ENCODE measurements at regions not wholly inside any gene's neighbourhood (a gene's known extent, or its start where the extent isn't known, plus 50 kb on each side); places are given as distances from the start of the nearest gene placed in this dataset.

DNA sequence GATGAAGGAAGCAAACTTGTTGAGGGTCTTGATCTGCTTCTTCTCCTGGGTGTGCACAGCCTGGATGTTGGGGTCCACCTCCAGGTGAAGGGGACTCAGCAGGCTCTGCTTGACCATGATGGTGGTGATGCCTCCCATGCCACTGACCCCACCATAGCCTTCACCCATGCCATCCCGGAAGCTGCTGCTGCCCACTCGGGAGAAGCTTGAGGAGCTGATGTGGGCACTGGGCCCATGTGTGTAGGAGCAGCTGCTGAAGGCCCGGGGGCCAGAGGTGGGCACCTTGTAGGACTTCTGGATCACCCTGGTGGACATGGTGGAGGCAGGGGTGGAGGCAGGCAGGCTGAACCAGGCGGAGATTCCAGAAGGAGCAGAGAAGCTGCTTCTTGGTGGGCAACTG, 432.7 kb upstream of the DIPK2B start:
- ChIA-PET POLR2A (interaction anchor here (0.6 kb wide), 1 partner anchor 62 kb away, joined by 5 read pairs; no protein-coding TSS in a partner anchor), CTCF (no interaction called here)
- BruUV-seq (replicated peaks) = no TSS peak

DNA sequence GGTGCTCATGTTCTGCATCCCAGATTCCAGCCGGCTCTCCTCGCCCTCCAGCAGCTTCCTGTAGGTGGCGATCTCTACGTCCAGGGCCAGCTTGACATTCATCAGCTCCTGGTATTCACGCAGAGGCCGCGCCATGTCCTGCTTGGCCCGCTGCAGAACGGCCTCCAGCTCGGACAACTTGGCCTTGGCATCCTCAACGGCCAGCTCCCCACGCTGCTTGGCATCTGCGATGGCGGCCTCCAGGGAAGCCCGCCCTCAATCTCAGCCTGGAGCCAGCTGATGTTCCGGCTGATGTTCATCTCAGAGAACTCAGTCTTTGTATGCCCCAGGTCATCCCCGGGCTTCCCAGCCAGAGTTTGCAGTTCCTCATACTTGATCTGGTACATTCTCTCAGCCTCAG, 431.8 kb upstream of the DIPK2B start:
- Histone ChIP-seq H3K36me3 (ENCODE audit: control insufficient read depth, insufficient read depth, low read length) (no peaks in the 10 kb centered on the region), H3K4me3 (ENCODE audit: low read depth in 2 of 2, low read length in 2 of 2) (no peak overlapping the region), H3K4me1 (ENCODE audit: control insufficient read depth, insufficient read depth, low read length) (no peaks in the 10 kb centered on the region), H3K27me3 (ENCODE audit: control insufficient read depth, insufficient read depth, low read length) (no peaks in the 10 kb centered on the region), H3K27ac (ENCODE audit: low read length) (no peak overlapping the region), H3K9me3 (ENCODE audit: control insufficient read depth, insufficient read depth, low read depth, low read length) (no peaks in the 10 kb centered on the region)
- TF ChIP-seq TCF7L2 (IDR thresholded peaks at IDR 0.05; ENCODE audit: low read depth, low read length) (no peak), POLR2AphosphoS5 (IDR thresholded peaks at IDR 0.05; ENCODE audit: low read depth, low read length) (no peak)
- TF ChIP-seq, protein P1, sequence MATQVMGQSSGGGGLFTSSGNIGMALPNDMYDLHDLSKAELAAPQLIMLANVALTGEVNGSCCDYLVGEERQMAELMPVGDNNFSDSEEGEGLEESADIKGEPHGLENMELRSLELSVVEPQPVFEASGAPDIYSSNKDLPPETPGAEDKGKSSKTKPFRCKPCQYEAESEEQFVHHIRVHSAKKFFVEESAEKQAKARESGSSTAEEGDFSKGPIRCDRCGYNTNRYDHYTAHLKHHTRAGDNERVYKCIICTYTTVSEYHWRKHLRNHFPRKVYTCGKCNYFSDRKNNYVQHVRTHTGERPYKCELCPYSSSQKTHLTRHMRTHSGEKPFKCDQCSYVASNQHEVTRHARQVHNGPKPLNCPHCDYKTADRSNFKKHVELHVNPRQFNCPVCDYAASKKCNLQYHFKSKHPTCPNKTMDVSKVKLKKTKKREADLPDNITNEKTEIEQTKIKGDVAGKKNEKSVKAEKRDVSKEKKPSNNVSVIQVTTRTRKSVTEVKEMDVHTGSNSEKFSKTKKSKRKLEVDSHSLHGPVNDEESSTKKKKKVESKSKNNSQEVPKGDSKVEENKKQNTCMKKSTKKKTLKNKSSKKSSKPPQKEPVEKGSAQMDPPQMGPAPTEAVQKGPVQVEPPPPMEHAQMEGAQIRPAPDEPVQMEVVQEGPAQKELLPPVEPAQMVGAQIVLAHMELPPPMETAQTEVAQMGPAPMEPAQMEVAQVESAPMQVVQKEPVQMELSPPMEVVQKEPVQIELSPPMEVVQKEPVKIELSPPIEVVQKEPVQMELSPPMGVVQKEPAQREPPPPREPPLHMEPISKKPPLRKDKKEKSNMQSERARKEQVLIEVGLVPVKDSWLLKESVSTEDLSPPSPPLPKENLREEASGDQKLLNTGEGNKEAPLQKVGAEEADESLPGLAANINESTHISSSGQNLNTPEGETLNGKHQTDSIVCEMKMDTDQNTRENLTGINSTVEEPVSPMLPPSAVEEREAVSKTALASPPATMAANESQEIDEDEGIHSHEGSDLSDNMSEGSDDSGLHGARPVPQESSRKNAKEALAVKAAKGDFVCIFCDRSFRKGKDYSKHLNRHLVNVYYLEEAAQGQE (IDR thresholded peaks at IDR 0.05; ENCODE audit: insufficient read depth in 1 of 2, low read depth in 2 of 2, low read length in 1 of 2) = no peak
- TF ChIP-seq, protein P2, sequence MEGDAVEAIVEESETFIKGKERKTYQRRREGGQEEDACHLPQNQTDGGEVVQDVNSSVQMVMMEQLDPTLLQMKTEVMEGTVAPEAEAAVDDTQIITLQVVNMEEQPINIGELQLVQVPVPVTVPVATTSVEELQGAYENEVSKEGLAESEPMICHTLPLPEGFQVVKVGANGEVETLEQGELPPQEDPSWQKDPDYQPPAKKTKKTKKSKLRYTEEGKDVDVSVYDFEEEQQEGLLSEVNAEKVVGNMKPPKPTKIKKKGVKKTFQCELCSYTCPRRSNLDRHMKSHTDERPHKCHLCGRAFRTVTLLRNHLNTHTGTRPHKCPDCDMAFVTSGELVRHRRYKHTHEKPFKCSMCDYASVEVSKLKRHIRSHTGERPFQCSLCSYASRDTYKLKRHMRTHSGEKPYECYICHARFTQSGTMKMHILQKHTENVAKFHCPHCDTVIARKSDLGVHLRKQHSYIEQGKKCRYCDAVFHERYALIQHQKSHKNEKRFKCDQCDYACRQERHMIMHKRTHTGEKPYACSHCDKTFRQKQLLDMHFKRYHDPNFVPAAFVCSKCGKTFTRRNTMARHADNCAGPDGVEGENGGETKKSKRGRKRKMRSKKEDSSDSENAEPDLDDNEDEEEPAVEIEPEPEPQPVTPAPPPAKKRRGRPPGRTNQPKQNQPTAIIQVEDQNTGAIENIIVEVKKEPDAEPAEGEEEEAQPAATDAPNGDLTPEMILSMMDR (IDR thresholded peaks at IDR 0.05) = peak; percentile 17; the same call in 1 of the 2 replicates
- ChIA-PET CTCF (no interaction called here), POLR2A (no interaction called here)
- no TSS peak for BruUV-seq (replicated peaks)
- in situ Hi-C loops (cut with HindIII; ENCODE audit: low pct_unique_long_range_greater_than_20kb, low sequenced_read_pairs) (no loop called here), intact Hi-C loops (cut with micrococcal nuclease; ENCODE audit: unreplicated experiment) (no loop called here)
- ATAC-seq = no peak
- no peak for DNase-seq (ENCODE audit: low read depth, low spot score)

More for the DNA sequence above, 432.7 kb upstream of the DIPK2B start:
- Histone ChIP-seq H3K27me3 (ENCODE audit: control insufficient read depth, insufficient read depth, low read length) (no peaks in the 10 kb centered on the region), H3K4me1 (ENCODE audit: control insufficient read depth, insufficient read depth, low read length) (no peaks in the 10 kb centered on the region), H3K36me3 (ENCODE audit: control insufficient read depth, insufficient read depth, low read length) (no peaks in the 10 kb centered on the region), H3K27ac (ENCODE audit: low read length) (no peak overlapping the region), H3K9me3 (ENCODE audit: control insufficient read depth, insufficient read depth, low read depth, low read length) (no peaks in the 10 kb centered on the region), H3K4me3 (ENCODE audit: low read depth in 2 of 2, low read length in 2 of 2) (no peak overlapping the region)
- TF ChIP-seq POLR2AphosphoS5 (IDR thresholded peaks at IDR 0.05; ENCODE audit: low read depth, low read length) (no peak), TCF7L2 (IDR thresholded peaks at IDR 0.05; ENCODE audit: low read depth, low read length) (no peak), SIN3A (IDR thresholded peaks at IDR 0.05; ENCODE audit: borderline replicate concordance, insufficient read depth, low read depth, low read length) (no peak)
- TF ChIP-seq, protein P1 (IDR thresholded peaks at IDR 0.05; ENCODE audit: insufficient read depth in 1 of 2, low read depth in 2 of 2, low read length in 1 of 2) = no peak
- TF ChIP-seq, protein P2 (IDR thresholded peaks at IDR 0.05) = no peak
- in situ Hi-C loops (cut with HindIII; ENCODE audit: low pct_unique_long_range_greater_than_20kb, low sequenced_read_pairs) = no loop called here
- no peak for DNase-seq (ENCODE audit: low read depth, low spot score)
- intact Hi-C loops (cut with micrococcal nuclease; ENCODE audit: unreplicated experiment) = no loop called here
- ATAC-seq = no peak

All from Panc1 (cell line).